ENCODE measurements at regions not wholly inside any gene's neighbourhood (a gene's known extent, or its start where the extent isn't known, plus 50 kb on each side); places are given as distances from the start of the nearest gene placed in this dataset.

GRCh38 chr9:38126730-38127129 lies 57.7 kb upstream of the SHB start:
- TF ChIP-seq CTCF (IDR thresholded peaks at IDR 0.05; ENCODE audit: borderline replicate concordance, extremely low read depth, low read length, poor library complexity, severe bottlenecking) (no peak), EZH2 (IDR thresholded peaks at IDR 0.05; ENCODE audit: borderline replicate concordance, low read depth, low read length, severe bottlenecking) (no peak)

Measured in DND-41 (cell line).